ENCODE measurements at regions not wholly inside any gene's neighbourhood (a gene's known extent, or its start where the extent isn't known, plus 50 kb on each side); places are given as distances from the start of the nearest gene placed in this dataset.
A peak's percentile ranks its signal among the peaks of the same experiment; 100 is the strongest.

GRCh38 chr12:27179400-27180214, 64.5 kb upstream of the STK38L start:
- DNase-seq (ENCODE audit: insufficient read length, low spot score) = peak; percentile 40
- FAIRE-seq = peak; percentile 100

GRCh38 chr12:27180906-27181505, 63.1 kb upstream of the STK38L start:
- peak; percentile 71 for FAIRE-seq
- DNase-seq (ENCODE audit: insufficient read length, low spot score) = no peak

GRCh38 chr12:27183342-27183741, 60.7 kb upstream of the STK38L start:
- DNase-seq (ENCODE audit: insufficient read length, low spot score) (no peak), FAIRE-seq (no peak)

- FAIRE-seq (peak; percentile 87), DNase-seq (ENCODE audit: insufficient read length, low spot score) (no peak)
These were observed 58.7 kb upstream of the STK38L start for GRCh38 chr12:27185234-27186021.

- DNase-seq (ENCODE audit: insufficient read length, low spot score) (no peak), FAIRE-seq (peak; percentile 11)
These were observed 57.9 kb upstream of the STK38L start for GRCh38 chr12:27186022-27186839.

- FAIRE-seq (no peak), DNase-seq (ENCODE audit: insufficient read length, low spot score) (no peak)
These were observed 56.4 kb upstream of the STK38L start for GRCh38 chr12:27187697-27188096.

- DNase-seq (ENCODE audit: insufficient read length, low spot score) = no peak
- no peak for FAIRE-seq
These were observed 53.3 kb upstream of the STK38L start for GRCh38 chr12:27190761-27191160.

- no peak for DNase-seq (ENCODE audit: insufficient read length, low spot score)
- no peak for FAIRE-seq
These were observed 52.6 kb upstream of the STK38L start for GRCh38 chr12:27191531-27191930.

GRCh38 chr12:27192118-27192802, 51.8 kb upstream of the STK38L start:
- FAIRE-seq = no peak
- no peak for DNase-seq (ENCODE audit: insufficient read length, low spot score)

GRCh38 chr12:27193106-27193505, 51.0 kb upstream of the STK38L start:
- DNase-seq (ENCODE audit: insufficient read length, low spot score) = no peak

GRCh38 chr12:27193854-27194544, 50.1 kb upstream of the STK38L start:
- DNase-seq (ENCODE audit: insufficient read length, low spot score) (no peak), FAIRE-seq (no peak)

More at GRCh38 chr12:27193106-27193505, 51.0 kb upstream of the STK38L start:
- FAIRE-seq = no peak
